Right atrium auricular region (tissue), 2 donors: ENCODE measurements at regions not wholly inside any gene's neighbourhood (a gene's known extent, or its start where the extent isn't known, plus 50 kb on each side); places are given as distances from the start of the nearest gene placed in this dataset.

ENCODE experiments used
- DNase-seq: peaks from one replicate; pipeline ENCODE4 v3.0.0-alpha.2; 2019; ENCODE audit warnings: low spot score
- H3K27ac ChIP-seq, 2 donors: fragments of 200-600 bp; sonication (generic); 1 replicate in 1 of 2; 2 replicates in 1 of 2; pipeline ENCODE4 v1.5.1; 2016 to 2019
- H3K27me3 ChIP-seq, 2 donors: fragments of 200-600 bp; sonication (generic); one replicate each; pipeline versions ENCODE4 v1.5.1 to v1.6.0; 2017 to 2019
- H3K36me3 ChIP-seq: fragments of 200-600 bp; sonication (generic); one replicate; pipeline ENCODE4 v1.5.1; 2016
- H3K4me1 ChIP-seq, 2 donors: fragments of 200-600 bp; sonication (generic); one replicate each; pipeline versions ENCODE4 v1.5.1 to v1.6.0; 2017 to 2019
- H3K4me3 ChIP-seq, 2 donors: fragments of 200-600 bp; sonication (generic); 1 replicate in 1 of 2; 2 replicates in 1 of 2; pipeline ENCODE4 v1.5.1; 2017 to 2019; ENCODE audit warnings: mild to moderate bottlenecking in 1 of 2, moderate library complexity in 1 of 2
- H3K9me3 ChIP-seq, 2 donors: fragments of 200-600 bp; sonication (generic); one replicate each; pipeline ENCODE4 v1.5.1; 2019
- TF ChIP-seq, protein P1 (sequence below), 2 donors: fragments of 200-600 bp; sonication (generic); IDR thresholded peaks; one replicate each; pipeline ENCODE4 v1.5.1; 2019; ENCODE audit warnings: antibody characterized with exemption in 2 of 2

DNA sequence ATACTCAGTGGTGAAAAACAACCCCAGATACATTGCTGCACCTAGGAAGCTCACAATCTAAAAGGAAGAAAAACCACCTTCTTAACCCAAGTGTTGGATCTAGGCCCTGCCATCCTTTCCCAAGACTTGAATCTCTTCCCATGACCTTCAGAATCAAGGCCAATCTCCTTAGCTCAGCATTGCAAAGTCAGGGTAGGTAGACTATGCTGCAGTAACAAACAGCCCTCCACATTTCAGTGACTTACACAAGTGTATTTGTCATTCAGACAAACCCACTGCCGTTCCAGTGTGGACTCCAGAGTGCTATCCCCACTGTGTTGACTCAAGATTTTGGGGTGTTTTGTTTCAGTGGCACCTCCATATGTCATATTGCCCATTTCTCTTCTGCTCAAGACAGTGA is 278.4 kb downstream of the UACA start:
- H3K4me3 ChIP-seq = no peak overlapping the region
- H3K27ac ChIP-seq = no peak overlapping the region

DNA sequence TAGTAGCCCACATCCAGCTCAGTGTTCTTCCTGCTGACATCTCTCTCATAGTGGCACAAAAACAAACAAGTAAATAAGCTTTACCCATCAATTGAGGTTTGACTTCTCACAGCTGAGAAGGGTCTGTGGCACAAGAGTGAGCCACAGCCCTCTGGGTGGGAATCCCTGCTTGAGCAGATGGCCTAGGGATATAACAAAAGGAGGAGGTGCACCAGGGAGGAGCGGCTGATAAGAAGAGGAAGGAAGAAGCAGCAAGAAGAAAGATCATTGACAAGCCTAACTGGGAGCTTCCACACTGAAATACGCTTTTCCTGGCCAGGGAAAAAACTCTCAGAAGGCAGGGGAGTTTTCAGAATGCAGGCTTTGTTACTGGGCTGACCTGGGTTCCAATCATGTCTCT is 279.8 kb downstream of the UACA start:
- no peaks in the 10 kb centered on the region for H3K9me3 ChIP-seq
- no peaks in the 10 kb centered on the region for H3K36me3 ChIP-seq
- TF ChIP-seq, protein P1, sequence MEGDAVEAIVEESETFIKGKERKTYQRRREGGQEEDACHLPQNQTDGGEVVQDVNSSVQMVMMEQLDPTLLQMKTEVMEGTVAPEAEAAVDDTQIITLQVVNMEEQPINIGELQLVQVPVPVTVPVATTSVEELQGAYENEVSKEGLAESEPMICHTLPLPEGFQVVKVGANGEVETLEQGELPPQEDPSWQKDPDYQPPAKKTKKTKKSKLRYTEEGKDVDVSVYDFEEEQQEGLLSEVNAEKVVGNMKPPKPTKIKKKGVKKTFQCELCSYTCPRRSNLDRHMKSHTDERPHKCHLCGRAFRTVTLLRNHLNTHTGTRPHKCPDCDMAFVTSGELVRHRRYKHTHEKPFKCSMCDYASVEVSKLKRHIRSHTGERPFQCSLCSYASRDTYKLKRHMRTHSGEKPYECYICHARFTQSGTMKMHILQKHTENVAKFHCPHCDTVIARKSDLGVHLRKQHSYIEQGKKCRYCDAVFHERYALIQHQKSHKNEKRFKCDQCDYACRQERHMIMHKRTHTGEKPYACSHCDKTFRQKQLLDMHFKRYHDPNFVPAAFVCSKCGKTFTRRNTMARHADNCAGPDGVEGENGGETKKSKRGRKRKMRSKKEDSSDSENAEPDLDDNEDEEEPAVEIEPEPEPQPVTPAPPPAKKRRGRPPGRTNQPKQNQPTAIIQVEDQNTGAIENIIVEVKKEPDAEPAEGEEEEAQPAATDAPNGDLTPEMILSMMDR (IDR thresholded peaks at IDR 0.05) = no peak
- no peak overlapping the region for H3K4me3 ChIP-seq
- DNase-seq = no peak
- no peaks in the 10 kb centered on the region for H3K27me3 ChIP-seq
- no peak overlapping the region for H3K27ac ChIP-seq
- H3K4me1 ChIP-seq = no peaks in the 10 kb centered on the region

More for the DNA sequence above, 278.4 kb downstream of the UACA start:
- no peaks in the 10 kb centered on the region for H3K27me3 ChIP-seq
- DNase-seq = no peak
- TF ChIP-seq, protein P1 (IDR thresholded peaks at IDR 0.05) = no peak
- no peaks in the 10 kb centered on the region for H3K36me3 ChIP-seq
- H3K9me3 ChIP-seq = no peaks in the 10 kb centered on the region
- no peaks in the 10 kb centered on the region for H3K4me1 ChIP-seq

DNA sequence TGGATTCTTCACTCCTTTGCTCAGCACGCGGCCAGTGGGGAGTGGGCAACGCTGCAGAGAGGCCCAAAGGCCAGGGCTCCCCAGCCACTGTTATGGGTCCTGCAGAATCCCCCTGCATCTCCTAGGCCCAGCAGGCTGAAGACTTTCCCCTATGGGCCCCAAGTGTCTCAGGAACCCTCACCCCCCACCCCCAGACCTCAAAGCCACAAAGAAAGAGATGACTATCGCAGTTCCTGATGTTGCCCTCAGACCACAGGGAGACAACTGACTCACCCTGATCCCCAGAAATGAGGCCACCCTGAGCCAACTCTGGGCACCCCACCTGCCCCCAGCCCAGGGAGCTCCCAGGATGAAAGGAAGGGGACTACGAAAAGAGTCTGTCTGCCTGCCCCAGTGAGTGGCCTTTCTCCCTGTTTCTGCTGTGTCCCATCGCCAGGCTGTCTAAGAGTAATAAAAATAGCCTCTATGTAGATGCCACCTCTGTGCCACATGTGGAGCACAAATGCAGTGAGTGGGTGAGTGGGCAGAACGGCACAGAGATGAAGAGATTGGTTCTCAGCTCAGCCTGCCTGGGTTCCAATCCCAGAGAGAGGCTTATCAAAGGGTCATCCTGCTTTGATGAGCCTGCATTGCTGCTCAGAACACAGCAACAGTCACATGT is 283.0 kb downstream of the UACA start:
- H3K36me3 ChIP-seq = no peaks in the 10 kb centered on the region
- no peak for DNase-seq
- no peak overlapping the region for H3K4me3 ChIP-seq
- H3K9me3 ChIP-seq = no peaks in the 10 kb centered on the region
- H3K27ac ChIP-seq = no peak overlapping the region
- TF ChIP-seq, protein P1 (IDR thresholded peaks at IDR 0.05) = no peak
- no peaks in the 10 kb centered on the region for H3K27me3 ChIP-seq
- H3K4me1 ChIP-seq = peaks cover 0 to 5% of the 10 kb centered on the region in 2 donors

DNA sequence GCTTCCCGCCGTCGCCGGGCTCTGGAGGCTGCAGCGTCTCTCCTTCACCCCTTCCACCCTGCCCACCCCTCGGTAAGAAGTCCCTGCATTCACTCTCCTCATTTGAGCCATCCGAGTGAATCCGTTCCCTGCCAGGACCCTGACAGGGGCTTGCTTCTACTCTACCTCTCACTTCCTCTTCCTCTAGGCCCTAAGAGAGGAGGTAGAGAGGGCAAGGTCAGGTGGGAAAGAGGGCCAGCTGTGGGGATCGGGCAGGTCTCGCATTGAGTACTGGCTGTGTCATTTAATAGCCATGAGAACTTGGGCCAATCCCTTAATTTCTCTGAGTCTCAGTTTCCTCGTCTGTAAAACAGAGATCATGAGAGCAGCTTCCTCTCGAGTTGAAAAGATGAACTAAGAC is 283.6 kb downstream of the UACA start:
- H3K27me3 ChIP-seq = no peaks in the 10 kb centered on the region
- H3K4me3 ChIP-seq = no peak overlapping the region
- H3K9me3 ChIP-seq = no peaks in the 10 kb centered on the region
- no peaks in the 10 kb centered on the region for H3K36me3 ChIP-seq
- TF ChIP-seq, protein P1 (IDR thresholded peaks at IDR 0.05) = no peak
- peaks cover 0 to 10% of the 10 kb centered on the region in 2 donors for H3K4me1 ChIP-seq
- no peak for DNase-seq
- H3K27ac ChIP-seq = no peak overlapping the region

DNA sequence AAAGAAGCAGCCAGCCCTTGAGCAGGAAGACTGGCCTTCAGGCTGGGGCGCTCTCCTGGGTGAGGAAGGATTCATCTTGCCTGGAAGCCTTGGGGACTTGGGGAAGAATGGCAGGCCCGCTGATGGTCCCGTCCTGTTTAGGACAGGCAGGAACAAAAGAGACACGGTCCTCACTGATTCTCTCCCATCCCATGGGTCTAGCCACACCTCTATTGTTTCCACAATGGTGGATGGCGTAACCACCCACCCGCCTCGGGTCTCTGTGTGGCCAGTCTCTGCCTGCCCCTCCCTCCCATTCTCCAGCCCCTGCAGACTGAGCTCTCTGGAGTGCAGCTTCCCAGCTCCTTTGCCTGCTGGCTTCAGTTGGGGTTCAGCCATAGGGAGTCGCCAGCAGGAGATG is 284.3 kb downstream of the UACA start:
- H3K27ac ChIP-seq = no peak overlapping the region
- H3K4me3 ChIP-seq = no peak overlapping the region
- H3K27me3 ChIP-seq = no peaks in the 10 kb centered on the region
- DNase-seq = no peak
- TF ChIP-seq, protein P1 (IDR thresholded peaks at IDR 0.05) = no peak
- no peaks in the 10 kb centered on the region for H3K9me3 ChIP-seq
- H3K36me3 ChIP-seq = no peaks in the 10 kb centered on the region
- peaks cover 0 to 17% of the 10 kb centered on the region in 2 donors for H3K4me1 ChIP-seq
